HG02759 (cell line): ENCODE measurements at regions not wholly inside any gene's neighbourhood (a gene's known extent, or its start where the extent isn't known, plus 50 kb on each side); places are given as distances from the start of the nearest gene placed in this dataset.
A peak's percentile ranks its signal among the peaks of the same experiment; 100 is the strongest.

Source experiments
- ATAC-seq: cut with Tn5 transposase; IDR thresholded peaks from one replicate; pipeline ENCODE4 v1.9.1; 2021; ENCODE audit warnings: mild to moderate bottlenecking, moderate library complexity; ENCODE audit not compliant: unreplicated experiment

DNA sequence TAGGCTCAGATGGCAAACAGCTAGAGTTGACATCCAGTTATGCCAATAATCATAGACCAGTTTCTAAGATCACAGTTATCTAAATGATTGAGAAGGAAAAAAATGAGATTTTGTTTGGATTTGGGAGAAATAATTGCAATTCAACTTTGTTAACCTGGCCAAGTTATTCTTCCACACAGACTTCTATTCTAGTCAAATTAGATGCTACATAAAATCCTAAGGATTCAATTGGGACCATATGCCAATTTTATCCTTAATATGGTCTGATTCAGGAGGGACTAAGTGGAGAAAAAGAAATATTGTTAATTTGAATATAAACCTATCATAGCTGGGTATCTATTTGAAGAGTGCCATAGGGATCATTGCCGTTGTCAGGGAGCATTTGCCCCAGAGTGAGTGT is 178.3 kb upstream of the SLC7A11 start:
- no peak for ATAC-seq

DNA sequence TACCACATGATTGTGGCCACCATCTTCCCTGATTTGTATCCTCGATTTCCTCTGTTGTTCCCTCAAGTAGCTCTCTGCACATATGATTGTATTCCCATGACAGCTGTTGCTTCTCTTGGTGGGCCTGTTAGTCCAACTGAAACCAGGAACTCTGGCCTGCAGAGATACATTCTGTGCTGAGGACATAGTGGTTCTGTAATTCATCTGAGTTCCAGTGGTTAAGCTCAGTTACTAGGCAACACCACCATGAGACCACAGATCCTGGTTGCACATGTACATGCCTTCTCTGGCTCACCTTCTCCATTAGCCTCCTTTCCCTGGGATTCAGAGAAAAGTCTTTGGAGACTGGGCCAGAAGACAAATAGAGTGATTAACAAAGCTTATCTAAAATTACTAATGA is 172.1 kb upstream of the SLC7A11 start:
- ATAC-seq, result no peak

DNA sequence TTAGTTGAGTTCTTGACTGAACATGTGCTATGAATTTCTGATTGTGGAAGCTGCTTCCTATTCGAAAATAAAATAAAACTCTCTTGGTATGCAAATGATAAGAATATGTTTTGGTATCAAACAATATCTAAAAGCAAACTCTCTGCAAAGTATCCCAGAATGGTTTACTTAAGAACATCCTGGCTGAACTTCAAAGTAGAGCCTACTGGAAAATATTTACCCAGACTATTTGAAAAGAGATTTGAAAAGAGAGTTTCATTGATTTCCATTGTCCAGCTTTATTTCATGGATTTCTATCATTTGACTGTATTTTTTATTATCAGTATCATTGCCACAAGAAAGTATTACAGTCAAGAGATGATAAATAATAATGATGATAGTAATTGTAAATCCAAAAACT is 171.1 kb upstream of the SLC7A11 start:
- ATAC-seq, result no peak

DNA sequence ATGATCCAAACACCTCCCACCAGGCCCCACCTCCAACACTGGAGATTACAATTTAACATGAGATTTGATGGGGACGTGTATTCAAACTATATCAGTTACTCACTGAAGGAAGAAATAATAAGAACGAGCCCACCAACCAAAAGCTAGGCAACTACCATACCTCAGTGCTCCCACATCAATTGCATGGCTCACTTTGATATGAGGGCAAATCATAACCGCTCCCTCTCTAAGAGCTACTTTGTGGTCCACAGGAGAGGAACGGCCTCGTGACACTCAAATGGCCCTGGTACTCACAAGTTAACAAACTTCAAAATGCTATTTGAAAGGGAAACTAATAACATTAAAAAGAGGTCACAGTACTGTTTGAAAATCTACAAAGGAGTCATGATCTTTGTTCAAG is 170.7 kb upstream of the SLC7A11 start:
- ATAC-seq, result no peak

DNA sequence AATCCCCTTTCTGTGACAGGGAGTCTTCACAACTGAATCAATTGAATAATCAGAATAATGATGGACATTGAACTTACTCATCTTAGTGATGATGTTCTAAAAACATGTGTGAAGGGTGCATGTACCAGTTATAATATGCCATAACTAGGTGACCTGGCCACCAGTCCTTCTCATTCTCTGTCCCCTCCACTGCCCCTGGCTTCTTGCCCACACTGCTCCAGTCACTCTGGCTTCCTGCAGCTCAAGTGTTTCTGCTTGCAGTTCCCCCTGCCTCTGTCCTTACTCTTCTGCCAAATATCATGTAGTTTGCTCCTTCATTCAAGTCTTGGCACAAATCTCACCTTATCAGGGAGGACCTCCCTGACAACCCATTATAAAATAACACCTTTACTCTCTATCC is 168.1 kb upstream of the SLC7A11 start:
- no peak for ATAC-seq

DNA sequence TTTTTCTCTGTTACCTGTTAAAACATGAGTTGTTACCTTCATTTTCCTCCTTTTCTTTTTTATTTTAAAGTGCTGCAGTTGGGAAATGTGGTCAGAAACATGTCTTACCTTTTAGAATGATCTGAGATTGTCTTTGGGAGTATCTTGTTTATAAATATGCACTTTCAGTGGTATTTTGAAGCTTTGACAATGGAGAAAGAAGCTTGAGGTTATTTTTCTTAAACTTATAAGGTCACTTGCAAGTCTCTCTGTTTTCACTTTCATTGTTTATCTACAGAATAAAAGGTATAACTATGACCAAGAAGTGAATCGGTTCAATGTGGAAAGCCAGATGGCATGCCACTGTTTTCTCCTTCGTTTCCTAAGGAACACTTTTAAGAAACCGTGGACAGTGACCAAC is 167.5 kb upstream of the SLC7A11 start:
- no peak for ATAC-seq

DNA sequence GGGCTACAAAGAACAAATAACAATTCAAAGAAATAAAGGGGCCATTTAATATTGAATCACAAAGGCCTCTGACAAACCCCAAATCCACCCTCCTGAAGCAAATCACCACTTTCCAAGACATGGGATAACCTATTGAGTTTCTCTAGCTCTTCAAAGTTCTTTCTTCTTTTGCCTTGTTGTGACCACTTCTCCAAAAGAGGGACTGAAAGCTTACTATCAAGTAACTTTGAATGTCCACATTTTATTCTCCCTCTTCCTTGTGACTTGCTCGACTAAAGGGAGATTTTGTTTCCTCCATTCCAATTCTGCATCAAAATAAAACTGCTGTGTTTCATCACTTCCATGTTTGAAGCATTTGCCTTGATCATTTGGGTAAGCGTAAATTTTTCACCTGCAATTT is 166.6 kb upstream of the SLC7A11 start:
- no peak for ATAC-seq

DNA sequence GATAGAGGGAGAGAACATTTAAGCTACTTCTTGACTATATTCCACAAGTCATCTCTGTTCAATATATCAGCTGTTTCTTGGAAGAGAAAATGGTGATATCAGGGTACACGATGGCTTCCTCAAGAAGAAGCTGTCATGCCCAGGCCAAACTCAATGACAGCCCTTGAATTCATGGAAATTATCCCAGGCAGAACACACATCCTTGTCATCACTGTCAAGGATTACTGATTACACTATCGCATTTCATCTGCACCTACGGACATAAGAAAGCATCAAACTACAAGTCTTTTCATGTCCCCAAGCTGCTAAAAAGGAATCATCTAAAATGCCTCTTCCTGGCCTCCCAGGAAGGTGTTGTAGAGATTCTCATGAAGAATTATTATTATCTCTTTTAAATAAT is 165.2 kb upstream of the SLC7A11 start:
- ATAC-seq, result no peak

DNA sequence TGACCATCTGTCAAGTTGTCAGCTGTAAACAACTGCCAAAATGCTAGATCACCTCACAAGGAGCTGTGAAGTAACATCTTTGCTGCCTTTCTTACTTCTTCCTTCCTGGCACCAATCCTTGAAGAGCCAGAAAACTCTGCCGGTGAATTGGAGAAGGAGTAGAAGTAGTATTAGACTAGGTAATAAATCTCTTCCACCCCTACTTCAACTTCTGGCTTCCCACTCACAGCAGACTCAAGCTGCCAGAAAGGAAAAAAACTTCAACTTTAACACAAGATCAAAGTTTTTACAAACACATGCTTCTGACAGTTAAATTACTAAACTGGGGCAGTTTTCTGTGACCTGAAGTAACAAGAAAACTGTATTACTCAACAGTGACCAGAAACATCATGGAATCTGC is 164.7 kb upstream of the SLC7A11 start:
- no peak for ATAC-seq

DNA sequence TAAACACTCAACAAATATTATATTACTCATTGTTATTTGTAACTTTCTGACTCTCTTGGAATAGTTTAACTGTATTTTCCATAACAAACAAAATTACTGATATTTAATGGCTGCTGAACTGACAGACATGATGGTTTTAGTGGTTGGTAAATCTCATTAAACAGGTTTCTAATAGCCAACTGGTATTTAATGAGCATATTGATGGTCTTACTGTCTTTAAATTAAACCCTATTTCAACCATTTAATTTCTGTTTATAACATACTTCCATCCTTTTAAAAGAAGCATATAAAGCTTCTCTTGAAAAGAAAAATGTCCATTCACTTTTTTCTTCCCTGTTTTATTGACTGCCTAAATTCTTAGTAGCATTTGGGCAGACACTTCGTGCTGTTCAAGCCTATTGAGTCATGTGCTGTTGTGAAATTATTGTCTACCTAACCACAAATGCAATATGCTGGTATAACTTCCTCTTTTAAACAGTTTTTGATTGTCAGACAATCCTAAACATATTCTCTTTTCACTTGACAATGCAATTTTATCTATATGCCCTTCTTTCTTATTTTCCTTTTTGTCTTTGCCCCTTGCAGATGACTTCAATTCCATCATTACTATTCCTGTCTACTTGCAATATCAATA is 163.9 kb upstream of the SLC7A11 start:
- peak; percentile 71 for ATAC-seq

DNA sequence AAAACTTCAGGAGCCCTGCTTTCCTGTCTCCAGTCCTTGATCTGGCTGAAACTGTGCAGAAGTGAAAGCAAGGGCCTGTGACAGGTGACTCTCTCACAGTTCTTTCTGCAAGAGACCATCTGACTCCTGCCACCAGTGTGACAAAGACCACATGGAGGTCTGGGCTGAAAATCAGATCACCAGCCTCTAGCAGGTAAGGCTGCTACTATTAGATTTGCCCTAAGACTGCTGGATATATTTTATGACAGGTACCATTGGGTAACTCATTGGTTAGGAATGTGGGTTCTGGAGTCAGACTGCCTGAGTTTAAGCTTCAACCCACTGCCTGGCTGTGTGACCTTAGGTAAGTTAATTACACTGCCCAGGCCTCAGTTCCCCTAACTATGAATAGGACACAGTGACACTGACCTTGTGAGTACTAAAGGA is 163.3 kb upstream of the SLC7A11 start:
- ATAC-seq, result peak; percentile 79

DNA sequence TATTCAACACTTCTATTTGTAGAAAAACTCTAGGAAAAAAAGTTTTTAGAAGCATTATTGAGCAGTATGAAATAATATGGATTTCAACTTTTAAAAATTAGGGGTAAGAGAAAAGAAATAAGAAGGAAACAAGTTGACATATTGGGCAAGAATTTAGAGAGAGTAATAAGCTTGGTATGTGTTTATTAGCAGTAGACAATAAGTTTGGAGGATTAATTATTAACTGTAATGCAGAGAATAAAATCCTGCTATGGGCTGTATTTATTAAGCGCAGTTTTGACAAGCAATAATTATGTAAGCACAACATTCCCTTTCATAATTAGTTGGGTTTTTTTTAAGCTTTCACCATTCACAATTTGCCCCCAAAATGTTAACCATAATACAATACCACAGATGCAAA is 162.7 kb upstream of the SLC7A11 start:
- no peak for ATAC-seq

DNA sequence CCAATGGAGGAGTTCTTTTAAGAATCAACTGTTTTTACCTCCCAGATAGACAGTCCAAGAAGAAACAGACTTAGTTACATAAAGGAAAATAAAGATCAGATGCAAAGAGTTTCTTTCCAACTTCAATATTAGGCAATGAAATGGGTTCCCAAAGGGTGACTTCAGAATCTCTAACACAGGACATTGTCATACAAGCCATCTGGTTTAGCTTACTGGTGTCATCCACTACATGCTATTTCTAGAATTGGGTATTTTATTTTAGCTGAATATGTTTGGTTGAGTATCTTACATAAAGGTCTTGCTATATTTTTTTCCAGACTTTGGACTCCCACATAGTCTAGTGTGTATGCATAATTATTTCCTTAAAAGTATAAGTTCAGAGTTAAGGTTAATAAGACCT is 162.1 kb upstream of the SLC7A11 start:
- no peak for ATAC-seq

DNA sequence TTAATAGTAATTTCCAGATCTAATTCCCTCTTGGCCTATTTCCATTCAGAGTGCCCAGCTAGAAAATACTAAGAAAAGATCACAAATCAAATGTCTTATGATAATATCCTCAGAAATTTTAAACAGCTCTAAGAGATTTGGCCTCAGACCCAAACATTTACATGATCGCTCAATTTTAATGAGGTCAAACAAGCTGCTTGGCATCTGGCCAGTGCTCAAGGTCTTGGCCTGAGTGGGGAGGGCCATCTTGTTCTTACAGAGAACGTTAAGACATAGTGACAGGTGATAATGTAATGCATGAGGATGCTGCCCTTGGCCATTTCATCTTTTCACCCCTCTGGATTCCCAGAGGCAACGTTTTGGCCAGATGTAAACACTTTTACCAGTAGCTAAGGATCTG is 159.2 kb upstream of the SLC7A11 start:
- ATAC-seq, result no peak

DNA sequence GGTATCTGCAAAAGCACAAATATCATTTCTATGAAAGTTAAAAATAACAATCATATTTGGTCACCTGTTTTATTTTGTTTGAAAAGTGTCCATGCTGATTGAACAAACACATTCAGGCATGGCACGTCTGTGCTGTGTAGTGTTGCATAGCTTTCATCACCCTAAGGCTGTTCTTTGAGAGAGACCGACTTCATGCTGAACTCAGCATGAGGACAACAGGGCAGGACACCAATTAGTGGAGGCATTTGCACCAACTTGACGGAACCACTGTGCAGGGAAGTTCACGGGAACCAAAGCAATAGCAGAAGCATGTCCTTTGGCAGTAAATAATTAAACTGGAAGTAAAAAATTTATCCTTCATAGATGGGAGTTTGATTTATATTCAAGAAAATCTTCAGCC is 158.4 kb upstream of the SLC7A11 start:
- ATAC-seq, result no peak

DNA sequence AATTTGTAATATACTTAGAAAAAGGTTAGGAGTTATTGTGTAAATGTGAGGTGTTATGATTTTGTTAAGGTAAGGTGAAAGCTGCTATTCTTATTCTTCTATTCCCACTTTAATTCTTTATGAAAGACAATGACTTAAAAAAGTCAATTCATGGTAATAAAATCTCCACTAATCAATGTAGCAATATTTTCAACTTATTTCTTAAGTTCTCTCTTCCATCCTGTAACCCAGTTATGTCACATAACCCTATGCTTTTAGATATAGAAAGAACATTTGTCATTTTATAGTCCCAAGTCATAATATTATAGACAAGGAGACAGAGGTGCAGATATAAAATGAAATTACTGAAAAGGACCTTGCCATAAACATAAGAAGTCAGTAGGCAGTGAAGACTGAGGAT is 157.9 kb upstream of the SLC7A11 start:
- ATAC-seq, result no peak

DNA sequence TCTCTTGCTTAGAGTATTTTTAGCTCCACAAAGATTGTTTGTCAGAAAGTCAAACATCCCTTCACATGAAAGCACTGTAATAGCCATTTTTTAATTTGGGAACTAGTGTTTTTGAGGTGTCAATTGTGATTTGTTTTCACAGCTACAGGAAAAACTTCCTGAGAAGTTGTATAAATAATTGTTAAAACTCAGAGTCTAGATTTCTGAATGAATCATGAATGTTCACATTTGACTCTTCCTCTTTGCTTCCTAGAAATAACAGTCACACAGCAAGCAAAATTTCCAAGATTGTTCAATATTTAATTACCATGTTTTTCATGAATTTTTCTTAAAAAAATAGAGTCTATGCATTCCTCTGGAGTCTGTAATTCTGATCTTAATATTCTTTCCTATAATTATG is 156.9 kb upstream of the SLC7A11 start:
- no peak for ATAC-seq

DNA sequence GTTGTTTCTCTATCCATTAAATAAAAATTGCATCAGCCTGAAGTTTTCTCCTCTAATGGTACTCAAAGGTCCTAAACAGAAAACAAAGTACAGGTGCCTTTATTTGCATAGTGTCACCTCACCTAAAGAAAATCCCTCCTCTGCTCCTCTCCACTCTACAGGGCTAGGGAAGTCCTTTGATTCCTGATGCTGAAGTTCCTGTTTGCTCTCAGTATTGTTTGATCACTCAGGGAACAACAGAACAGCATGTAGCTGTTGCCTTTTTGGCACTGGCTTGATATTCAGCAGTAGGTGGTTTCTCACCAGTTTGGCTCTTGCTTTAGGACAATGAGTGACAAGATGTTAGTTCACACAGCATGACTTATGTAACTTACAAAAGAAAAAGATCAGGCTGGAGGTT is 156.2 kb upstream of the SLC7A11 start:
- ATAC-seq, result no peak

DNA sequence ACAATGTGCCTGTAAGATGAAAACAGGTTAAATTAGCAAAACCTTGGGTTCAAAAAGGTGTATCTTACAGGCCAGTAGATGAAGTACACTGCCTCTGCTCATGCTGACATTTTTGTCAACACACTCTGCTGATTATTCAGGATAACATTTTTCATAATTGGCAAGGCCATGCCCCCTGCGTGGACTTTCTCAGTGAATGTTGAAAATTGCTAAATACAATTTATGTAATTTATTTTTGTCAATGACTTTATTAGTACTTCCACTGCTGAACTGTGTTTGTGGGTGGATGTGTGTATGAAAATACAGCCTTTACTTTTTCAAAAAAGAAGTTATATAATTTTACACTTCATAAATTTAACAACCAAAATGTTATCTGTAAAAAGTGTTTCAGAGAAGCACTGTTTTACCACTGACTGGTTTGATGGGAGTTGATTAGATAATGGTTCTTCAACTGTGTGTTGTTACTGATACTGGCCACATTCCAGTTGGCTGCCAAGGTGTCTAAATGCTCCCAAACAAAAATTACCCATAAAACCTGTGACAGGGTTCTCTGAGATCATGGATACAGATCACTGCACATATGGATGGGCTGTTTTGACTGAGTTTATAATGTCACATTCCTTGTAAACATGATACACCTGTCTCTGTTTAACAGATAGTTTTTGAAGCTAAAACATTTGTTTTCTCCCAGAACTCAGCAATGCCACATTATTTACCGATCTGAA is 151.9 kb upstream of the SLC7A11 start:
- no peak for ATAC-seq

DNA sequence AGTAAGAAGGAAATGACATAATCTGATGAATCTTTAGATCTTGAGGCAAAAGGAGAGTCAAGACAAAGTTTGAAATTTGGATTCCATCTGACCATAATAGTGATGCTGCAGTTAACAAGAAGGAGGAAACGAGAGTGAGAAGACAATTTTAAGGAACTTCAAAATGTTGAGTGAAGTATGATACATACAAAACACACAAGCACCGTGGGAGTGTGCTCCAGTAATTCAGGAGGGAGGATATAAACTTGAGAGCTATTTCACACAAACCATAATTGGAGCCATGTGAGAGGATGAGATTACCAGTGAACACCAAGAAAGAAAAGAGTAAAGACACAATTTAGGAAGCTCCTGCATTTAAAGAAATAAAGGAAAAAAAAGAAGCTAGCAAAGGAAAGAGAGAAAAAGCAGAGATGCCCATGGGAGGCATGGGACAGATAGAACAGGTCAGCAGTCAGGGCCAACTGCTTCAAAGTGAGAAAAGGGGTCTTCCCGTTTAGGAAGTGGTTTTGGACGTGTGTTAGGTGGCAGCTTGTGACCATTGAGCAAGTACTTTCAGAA is 150.7 kb upstream of the SLC7A11 start:
- ATAC-seq, result peak; percentile 64

DNA sequence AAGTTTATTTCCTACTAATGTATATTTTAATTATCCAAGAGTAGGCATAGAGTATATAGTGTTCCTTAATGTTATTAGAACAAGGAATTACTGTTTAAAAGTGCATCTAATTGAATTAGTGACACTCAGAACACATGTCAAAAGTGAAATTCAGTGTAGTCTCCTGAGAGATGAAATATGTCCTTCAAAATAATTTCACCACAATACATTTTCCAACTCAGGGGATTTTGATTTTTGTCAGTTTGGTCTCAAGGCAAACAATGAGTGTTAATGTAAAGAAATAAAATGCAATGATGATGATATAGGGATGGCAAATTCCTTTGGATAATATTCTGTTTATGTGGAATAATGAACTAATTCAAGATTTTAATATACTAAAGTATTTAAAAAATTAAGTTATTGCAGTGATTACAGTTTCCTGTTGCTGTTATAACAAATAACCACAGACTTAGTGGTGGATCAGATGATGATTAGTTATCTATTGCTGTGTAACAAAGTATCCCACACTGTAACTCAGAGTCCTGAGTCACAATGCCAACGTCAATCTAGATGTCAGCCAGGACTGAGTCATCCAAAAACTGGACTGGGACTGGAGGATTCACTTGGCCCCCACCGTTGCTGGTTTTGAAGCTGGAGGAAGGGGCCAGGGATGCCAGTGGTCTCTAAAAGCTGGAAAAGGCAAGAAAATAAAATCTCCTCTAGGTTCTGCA is 148.0 kb upstream of the SLC7A11 start:
- no peak for ATAC-seq

DNA sequence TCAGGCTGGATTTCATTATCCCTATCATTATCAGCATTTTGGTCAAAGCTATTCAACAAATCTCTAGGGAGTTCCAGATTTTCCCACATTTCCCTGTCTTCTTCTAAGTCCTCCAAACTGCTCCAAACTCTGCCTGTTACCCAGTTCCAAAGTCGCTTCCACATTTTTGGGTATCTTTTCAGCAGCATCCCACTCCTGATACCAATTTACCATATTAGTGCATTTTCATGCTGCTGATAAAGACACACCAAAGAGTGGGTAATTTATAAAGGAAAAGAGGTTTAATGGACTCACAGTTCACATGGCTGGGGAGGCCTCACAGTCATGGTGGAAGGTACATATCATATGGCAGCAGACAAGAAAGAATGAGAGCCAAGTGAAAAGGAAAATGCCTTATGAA is 132.8 kb upstream of the SLC7A11 start:
- ATAC-seq, result no peak
